ENCODE measurements at regions not wholly inside any gene's neighbourhood (a gene's known extent, or its start where the extent isn't known, plus 50 kb on each side); places are given as distances from the start of the nearest gene placed in this dataset.

DNA sequence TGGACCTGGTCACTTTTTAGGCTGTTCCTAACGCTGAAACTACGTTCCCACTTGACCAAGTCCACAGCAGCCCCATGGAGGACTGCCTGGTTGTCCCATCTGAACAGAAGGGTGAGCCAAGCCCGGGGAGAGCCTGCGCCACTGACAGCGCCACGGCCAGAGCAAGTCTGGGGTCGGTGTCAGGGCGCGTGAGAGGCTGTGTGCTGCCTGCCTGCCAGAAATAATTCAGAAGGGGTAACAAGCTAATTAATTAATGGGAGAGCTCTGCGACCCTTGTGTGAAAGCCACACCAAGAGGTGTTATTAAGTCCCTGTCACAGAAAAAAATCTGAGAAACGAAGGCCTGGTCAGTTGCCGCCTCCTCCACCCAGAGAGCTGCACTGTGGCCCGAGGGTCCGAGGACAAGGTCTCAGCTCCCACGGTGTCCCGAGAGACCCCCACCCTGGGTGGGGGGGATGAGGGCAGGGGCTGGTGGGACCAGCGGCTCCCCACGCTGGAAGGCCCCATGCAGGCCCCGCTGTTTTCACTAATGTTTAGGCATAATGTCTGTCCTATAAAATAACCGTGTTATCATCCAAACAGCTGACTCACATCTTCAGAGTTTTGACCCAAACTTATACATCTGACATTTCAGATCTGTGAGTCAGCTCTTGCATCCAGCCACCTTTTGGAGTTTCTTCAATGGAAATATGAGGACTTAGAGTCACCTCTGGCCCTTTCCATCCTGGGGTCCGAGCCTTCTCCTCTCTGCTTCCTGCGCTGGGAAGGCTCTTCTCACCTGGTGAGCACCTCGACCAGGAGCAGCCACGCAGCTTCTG is 58.5 kb downstream of the DLL1 start:
- ATAC-seq (no peak), DNase-seq (ENCODE audit: low spot score) (no peak)

DNA sequence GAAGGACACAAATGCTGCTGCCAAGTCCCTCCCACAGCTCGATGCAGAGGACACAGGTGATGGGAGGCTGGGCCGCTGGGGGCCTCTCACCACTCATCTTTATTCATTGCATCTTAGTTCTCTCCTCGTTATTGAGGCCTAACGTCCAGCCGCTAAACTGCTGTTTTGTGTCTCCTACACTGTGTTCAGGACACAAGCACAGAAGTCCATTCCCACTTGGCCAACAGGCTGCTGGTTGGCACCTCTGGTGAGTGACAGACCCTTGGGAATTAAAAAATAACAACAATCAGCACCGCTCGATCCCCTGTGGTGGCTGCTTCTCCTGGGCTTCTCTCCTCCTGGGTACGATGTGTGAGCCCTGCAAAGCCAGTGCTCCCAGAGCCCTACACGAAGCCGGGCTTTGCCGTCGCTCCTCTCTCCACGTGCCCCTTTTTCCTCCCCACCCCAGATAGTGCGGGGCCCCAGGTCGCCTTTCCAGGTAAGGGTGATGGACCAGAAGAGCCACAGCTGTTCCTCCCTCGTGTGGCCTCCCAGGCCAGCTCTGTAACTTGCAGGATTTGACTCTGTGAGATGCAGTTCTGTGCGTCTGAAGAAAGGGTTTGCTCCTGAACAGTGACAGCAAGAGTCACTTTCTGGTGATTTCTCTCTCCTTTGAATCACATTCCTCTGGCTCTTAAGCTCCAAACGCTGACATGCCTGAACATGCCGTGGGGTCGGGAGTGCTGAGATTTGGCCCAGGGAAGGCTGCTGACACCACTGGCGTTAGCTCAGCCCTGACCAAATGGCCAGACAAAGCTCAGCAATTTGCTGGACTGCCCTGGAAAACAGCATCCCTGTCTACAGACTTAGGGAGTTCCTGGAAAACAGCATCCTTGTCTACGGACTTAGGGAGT is 59.3 kb downstream of the DLL1 start:
- DNase-seq (ENCODE audit: low spot score) (no peak), ATAC-seq (no peak)

DNA sequence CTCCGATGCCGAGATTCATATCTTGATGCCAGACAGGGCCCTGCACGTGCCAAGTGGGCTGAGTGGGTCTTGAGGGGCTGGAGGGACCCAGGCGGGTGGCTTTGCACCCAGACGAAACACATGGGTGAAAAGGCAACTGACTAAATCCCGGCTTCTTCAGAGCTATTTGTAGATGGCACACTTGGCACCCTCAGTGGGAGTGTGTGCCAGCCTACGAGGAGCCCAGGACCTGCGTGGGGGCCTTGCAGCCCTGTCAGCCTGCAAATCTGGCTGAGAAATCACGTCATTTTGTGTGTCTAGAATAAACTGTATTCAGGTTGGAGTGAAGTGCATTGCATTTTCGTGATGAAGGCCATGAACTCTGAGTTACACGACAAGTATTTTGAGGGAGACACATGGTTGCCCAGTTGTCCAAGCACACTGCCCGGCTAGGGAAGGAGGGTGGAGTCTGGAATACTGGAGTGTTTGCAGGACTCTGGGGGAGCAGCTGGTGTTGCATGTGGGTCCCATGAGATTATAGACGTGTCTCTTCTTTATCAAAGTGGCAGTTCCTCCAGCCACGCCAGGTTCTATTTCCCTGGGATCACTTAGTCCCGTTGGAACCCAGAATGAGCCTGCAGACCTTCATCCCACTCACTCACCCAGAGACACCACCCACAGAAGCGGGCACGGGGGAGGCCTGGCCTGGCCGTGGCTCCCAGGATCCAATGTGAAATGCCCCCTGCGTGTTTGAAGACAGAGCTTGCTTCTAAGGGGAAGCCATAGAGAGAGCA is 60.2 kb downstream of the DLL1 start:
- DNase-seq (ENCODE audit: low spot score) (no peak), ATAC-seq (no peak)

DNA sequence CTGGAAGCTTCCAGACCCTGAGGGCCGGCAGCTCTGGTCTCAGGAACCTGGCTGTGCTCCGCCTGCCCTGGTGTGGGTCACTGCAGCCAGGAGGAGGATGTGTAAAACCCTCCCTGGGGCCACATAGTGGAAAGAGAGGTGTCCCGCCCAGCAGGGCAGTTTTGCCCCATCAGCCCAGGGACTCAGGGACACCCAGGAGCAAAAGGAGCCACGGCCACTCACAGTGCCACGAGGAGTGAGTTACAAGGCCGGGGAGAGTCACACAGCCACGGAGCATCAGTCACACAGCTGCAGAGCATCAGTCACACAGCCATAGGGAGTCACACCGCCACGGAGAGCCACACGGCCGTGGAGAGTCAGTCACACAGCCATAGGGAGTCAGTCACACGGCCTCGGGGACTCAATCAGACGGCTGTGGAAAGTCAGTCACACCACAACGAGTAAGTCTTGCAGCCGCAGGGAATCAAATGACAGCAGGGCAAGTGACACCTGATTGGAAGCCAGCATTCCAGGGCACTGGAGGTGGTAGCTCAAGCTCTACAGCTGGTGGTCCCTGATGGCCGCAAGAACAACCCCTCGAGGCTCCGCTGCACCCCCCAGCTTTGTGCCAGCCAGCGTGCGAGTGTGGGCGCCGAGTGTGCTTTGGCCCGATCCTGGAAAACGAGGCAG is 60.9 kb downstream of the DLL1 start:
- DNase-seq (ENCODE audit: low spot score): no peak

DNA sequence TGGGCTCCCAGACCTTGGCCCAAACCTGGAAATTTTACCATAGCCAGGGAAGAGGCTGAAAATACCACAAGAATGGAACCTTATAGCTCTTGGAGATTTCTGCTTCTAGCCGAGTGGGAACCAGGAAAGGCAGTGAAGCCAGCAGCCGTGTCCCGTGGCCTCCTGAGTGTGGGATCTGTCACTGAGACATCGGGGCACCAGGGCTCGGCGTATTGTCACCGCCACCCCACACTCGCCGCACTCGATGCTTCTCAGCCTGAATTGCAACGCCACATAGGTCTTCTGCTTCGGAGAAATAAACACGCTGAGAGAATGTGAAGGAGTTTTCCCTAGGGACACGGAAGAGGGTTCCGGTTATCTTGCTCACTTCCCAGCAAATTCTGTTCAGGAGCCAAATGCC is 61.5 kb downstream of the DLL1 start:
- DNase-seq (ENCODE audit: low spot score) (no peak), ATAC-seq (no peak)

More for the DNA sequence above, 60.9 kb downstream of the DLL1 start:
- no peak for ATAC-seq

DNA sequence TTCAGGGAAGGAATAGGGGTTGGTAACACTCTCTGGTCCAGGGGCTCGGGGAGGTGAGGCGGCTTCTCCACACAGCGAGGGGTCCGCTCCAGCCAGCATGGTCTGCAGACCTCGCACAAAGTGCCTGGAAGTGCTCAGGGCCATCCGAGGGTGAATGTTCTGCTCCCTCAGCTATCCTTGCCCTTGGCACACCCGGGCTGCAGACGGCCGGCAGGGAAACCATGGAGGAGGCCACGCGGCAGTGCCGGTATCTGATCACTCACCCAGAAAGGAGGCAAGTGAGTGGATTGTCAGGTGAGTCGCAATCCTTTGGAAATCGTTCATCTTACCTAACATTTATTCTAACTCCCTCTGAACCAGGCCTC is 62.0 kb downstream of the DLL1 start:
- DNase-seq (ENCODE audit: low spot score): no peak
- no peak for ATAC-seq

DNA sequence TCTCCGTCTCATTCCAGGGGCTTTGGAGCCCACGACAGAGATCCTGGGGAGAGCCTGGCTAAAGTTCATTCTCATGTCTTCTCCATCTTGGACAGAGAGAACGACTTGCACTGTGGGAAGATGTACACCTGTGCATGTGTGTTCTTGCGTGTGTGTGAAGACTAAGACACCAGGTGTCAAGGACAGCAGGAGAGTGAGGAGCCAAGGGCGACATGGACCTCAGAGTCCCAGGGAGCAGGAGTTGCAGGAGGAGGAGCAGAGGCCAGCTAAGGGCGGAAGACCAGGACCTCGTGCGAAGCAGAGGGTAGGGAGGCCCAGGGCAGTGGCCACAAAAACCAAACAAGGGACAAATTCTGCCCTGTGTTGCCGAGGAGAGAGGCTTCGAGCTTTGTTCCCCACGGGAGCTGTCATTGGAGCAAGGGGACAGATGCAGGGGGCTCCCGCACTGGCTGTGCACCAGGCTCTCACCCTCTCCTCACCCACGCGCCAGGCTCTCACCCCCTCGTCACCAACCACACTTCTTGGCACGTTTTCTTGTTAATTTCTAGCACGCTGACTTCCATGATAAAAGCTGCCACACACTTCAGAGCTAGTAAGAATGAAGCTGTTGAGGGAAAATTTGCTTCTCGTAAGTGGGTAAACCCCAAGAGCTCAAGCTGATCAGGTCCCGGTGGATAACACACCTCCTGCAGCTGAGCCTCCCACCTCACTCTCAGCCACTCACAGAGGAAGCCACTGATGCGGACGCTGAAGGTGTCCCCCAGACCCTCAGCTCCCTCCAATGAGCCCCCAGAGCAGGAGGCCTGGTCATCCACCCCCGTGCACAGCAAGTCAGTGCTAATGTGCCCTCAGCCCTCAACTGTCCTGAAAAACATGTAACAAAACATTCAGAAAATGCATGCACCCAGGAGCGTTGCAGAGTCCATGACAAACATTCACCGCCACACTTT is 62.6 kb downstream of the DLL1 start:
- no peak for DNase-seq (ENCODE audit: low spot score)
- no peak for ATAC-seq

DNA sequence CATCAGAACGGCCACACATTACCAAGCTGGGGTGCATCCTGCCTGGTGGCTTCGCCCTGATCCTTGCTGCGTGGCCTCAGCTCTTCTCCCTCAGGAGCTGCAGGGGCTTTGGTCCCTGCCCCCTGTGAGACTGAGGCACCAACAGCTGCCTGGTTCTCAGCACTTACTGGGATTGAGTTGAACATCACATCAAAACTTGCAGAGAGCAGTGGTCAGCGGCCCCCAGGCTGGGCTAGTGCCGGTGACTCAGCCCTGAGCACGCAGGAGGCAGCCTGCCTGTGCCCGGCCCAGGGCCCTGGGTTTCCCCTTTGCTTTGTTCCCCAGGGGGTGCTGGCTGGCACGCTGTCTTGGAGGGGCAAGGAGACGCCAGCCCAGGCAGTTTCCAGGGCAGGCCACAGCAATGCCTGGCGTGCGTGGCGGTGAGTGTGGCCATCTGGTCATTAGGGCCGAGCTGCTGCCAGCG is 63.3 kb downstream of the DLL1 start:
- no peak for ATAC-seq
- no peak for DNase-seq (ENCODE audit: low spot score)

DNA sequence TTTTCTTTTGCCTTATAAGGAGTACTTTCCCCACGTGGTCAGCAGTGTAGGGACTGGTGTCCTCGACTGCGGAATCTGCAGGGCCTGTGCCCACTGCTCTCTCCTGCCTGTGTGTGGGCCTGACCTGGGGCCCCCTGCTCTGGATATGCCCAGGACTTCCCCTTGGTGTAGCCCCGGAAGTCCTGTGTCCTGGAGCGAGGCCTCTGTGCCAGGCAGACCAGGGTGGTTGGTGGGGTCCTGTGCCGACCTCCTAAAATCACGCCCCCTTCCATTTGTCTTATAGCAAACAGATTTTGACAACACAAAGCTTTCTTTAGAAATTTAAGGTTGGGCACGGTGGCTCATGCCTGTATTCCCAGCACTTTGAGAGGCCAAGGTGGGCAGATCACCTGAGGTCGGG is 64.2 kb downstream of the DLL1 start:
- DNase-seq (ENCODE audit: low spot score): no peak
- no peak for ATAC-seq

DNA sequence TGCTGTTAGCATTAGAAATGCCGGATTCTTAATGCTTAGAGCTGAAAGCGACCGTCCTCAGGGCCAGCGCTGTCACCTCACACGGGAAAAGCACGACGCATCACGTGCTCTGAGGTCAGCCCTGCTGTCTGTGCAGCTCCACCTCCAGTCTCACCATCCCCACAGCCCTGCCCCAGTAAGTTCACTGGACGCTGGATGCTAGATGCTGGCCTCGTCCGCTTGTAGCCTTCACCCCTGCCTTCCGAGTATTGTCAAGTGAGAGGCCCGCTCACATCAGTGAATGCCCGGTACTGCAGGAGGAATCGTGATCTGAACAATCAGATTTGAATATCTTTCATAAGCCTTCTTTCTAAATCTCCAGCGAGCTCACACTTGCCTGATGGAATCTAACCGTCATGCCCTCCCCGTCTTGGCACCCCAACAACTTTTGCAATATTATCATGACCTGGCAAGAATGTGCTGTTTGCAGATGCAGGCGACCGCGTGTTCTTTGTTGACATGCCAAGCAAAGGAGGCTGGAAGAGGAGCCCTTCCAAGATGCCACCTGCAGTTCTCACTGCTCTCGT is 64.9 kb downstream of the DLL1 start:
- ATAC-seq: peak; percentile 46
- peak; percentile 80 for DNase-seq (ENCODE audit: low spot score)

DNA sequence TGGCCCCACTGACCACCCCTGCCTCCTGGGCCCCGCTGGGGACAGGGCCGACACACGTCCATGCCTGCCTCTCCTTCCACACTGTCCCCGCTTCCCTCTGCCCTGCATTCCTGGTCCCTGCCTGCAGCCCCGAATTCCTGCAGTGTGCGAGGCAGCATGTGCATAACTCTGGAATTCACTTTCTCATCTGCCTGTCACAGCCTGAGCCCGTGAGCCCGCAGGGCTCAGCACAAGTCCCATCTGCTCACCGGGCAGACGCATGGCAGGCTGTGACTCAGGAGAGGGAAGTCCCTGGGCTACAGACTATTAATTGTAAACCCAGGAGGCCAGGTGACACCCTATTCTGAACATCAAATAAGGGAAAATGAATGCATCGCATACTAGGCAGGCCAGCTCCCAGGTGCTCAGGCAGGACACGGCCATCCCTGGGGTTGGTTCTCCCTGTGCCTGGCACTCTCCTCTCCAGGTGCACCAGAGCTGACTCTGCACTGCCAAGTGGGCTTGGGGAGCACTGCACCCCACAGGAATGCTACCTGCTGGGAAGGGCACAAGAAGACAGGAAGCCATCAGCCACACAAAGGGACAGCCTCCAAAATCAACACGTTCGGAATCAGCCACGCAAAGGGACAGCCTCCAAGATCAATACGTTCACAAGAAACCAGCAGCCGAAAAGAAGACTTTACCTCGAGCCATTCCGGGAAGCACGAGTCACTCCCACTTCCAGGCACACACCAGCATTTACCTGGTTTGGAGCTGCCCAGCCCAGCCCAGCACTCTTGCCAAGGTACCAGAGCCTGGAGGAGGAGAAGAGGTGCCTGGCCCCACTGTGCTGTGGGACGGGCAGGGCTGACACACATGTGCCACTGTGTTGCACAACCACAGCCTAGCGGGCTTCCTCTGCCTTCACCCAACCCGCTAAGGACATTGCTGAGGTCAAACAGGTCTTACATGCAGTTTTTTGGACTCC is 65.9 kb downstream of the DLL1 start:
- DNase-seq (ENCODE audit: low spot score) (peak; percentile 79), ATAC-seq (peak; percentile 82)

DNA sequence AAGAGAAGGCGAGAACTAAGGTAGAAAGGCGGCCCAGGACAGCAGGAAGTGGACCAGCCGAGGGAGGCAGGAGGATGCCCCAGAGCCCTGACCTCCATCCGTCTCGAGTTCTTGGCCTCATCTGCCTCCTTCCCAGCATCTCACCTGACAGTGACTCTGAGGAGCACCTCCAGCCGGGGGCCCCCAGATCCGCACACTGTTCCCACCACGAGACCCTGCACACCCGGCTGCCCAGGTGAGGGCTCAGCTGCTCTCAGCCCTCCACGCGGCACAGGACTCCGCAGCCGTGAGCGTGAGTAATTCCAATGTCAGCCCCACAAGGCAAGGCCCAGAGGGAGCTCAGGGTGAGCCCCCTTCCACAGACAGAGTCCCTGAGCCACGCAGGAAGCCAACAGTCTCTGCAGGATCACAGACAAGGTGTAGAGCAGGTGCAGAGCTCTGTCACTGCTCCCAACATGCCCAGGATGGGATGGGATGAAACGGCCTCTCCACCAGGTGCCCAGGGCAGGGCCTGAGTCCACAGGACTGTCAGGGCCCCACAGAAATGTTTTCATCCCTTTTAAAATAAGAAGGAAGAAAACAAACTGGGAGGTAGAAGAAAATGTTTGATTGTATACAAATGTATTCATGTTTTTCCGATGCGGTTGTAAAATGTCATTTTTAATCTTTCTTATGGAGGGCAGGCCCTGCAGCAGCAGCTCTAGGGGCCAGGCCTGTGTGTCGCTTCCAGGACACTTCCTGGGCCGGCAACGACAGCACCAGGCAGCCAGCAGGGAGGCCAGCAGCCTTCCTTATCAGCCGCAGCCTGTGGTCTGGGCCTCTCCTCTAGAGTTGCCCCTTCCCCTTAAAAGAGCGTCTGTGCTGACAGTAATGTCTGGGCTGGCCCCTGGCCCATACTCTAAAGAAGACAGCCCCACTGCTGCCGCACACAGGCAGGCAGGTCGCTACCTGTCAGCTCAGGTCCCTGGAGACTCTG is 66.9 kb downstream of the DLL1 start:
- DNase-seq (ENCODE audit: low spot score) (peak; percentile 33), ATAC-seq (no peak)

DNA sequence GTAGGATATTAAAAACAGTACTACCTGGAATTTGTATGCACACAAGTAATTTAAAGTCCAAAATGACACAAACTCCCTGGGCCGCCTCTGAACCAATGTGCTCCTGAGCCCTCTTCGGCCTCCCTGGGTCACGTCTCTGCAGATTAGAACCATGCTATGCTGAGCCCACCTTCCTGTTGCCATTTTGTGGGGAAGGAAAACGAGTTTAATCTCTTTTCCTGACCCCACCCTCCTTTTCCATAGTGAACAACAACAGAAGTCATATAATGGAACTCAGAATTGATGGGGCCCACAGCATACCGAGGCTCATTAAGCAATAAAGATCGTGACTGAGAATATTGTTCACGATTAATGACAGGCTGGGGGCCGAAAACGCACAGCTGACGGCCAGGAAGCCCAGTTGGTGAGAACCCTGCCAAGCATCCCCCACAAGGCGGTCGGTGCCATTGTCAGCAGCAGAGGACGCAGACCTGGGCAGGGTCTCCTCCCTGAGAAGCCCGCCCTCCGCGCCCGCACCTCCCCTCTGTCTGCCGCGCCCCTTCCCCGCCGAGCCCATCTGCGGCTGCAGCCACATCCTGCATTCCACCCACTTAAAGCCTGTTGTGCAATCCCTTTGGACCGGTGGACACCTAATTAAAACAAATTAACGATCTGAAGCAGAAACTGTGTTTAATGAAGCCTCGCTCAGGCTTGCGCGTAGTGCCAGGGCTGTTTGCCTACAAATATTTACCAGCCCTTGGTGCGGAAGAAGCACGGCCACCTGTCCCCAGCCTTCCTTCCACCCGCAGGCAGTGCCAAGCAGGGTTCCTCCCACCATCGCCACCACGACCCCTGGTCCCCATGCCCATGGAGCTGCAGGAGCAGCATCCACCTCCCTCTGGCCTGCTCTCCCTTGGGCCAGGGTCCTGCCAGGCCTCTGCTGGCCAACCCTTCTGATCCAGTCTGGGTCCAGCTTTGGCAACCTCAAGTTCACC is 68.1 kb downstream of the DLL1 start:
- DNase-seq (ENCODE audit: low spot score): peak; percentile 43
- ATAC-seq: no peak

DNA sequence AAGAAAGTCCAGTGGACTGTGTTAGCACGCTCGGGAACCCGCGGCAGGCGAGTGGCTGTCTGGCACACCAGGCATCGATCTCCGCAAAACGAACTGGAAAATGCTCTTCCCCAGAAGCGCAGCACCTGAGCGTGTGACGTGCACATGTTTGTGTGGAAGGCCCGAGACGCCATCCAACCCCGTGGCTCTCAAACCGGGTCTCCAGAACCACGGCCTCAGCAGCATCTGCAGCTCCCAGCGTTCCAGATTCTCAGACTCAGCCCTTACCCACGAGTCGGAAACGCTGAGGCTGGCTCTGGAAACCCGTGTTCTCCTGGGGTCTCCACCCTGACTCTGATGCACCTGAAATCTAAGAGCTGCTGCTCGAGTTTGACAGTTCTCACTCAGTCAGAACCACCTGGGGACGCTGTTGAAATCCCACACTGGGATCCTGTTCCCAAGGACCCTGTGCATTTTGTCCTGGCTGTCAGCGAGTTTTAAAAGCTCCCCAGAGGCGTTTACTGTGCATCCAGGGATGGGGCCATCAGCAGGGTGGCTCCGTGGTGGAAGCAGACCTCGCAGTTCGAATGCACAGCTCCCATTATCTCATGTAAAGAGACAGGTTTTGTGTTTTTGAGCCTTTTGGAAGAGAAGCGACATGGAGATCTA is 69.0 kb downstream of the DLL1 start:
- ATAC-seq (no peak), DNase-seq (ENCODE audit: low spot score) (peak; percentile 39)
